Epithelial cell of esophagus (primary cell): ENCODE measurements at regions not wholly inside any gene's neighbourhood (a gene's known extent, or its start where the extent isn't known, plus 50 kb on each side); places are given as distances from the start of the nearest gene placed in this dataset.

Experiments used
- DNase-seq: peaks from one replicate; pipeline ENCODE4 v3.0.0; 2010; ENCODE audit warnings: low read depth
- H3K4me3 ChIP-seq: 2 replicates; pipeline ENCODE4 v1.5.1; 2011; ENCODE audit warnings: mild to moderate bottlenecking, low read length, control low read depth
- TF ChIP-seq, protein P1 (sequence below): IDR thresholded peaks from 2 replicates; pipeline ENCODE4 v1.5.1; 2011; ENCODE audit warnings: low read depth, mild to moderate bottlenecking, low read length, control low read depth, inconsistent platforms; ENCODE audit not compliant: insufficient read depth; ENCODE audit errors: missing control alignments

DNA sequence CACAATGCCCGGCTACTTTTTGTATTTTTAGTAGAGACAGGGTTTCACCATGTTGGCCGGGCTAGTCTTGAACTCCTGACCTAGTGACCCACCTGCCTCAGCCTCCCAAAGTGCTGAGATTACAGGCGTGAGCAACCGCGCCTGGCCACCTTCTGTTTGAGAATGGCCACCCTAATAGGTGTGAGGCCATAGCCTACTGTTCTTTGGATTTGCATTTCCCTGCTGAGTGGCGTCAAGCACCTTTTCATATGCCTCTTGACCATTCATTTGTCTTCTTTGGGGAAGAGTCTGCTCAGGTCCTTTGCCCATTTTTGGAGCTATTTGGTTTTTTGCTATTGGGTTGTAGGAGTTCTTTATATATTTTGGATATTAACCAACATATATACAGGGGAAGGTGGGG, 276.7 kb downstream of the PARN start:
- no peak overlapping the region for H3K4me3 ChIP-seq
- no peak for DNase-seq
- TF ChIP-seq, protein P1, sequence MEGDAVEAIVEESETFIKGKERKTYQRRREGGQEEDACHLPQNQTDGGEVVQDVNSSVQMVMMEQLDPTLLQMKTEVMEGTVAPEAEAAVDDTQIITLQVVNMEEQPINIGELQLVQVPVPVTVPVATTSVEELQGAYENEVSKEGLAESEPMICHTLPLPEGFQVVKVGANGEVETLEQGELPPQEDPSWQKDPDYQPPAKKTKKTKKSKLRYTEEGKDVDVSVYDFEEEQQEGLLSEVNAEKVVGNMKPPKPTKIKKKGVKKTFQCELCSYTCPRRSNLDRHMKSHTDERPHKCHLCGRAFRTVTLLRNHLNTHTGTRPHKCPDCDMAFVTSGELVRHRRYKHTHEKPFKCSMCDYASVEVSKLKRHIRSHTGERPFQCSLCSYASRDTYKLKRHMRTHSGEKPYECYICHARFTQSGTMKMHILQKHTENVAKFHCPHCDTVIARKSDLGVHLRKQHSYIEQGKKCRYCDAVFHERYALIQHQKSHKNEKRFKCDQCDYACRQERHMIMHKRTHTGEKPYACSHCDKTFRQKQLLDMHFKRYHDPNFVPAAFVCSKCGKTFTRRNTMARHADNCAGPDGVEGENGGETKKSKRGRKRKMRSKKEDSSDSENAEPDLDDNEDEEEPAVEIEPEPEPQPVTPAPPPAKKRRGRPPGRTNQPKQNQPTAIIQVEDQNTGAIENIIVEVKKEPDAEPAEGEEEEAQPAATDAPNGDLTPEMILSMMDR = no peak

DNA sequence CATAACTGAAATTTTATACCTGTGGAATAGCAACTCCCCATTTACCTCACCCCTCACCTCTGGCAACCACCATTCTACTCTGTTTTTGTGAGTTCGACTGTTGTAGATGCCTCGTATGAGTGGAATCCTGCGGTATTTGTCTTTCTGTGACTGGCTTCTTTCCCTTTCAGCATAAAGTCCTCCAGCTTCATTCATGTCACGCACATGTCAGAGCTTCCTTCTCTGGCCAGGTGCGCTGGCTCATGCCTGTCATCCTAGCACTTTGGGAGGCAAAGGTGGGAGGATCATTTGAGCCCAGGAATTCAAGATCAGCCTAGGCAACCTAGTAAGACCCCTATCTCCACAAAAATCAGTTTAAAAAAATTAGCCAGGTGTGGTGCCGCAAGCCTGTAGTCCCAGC, 278.4 kb downstream of the PARN start:
- H3K4me3 ChIP-seq = no peak overlapping the region
- no peak for DNase-seq
- TF ChIP-seq, protein P1 = no peak

DNA sequence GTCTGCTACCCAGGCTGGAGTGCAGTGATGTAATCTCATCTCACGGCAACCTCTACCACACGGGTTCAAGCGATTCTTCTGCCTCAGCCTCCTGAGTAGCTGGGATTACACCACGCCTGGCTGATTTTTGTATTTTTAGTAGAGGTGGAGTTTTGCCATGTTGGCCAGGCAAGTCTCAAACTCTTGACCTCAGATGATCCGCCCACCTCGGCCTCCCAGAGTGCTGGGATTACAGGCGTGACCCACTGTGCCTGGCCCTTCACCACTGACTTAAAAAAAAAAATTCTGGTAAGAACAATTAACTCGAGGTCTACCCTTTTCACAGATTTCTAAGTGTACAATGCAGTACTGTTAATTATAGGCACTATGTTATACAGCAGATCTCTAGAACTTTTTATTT, 279.4 kb downstream of the PARN start:
- TF ChIP-seq, protein P1 = no peak
- no peak for DNase-seq
- H3K4me3 ChIP-seq = no peak overlapping the region

DNA sequence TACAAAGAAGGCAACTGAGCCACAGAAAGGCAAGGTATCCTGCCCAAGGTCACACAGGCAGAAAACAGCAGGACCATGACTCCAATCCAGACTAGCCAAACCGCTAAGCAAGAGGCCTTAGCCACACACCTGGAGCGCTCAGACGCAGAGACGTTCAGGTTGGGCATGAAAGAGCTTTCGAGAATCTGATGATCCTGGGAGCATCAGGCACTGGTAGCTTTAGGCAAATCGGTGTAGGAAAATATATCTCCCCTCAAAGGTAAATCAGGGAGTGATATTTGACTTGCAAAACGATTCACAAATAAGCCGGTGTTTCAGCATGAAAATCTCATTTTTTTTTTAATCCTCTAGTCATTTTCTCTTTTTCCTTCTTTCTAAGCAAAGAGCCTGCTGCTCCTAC, 279.0 kb downstream of the MRTFB start:
- no peak for DNase-seq
- TF ChIP-seq, protein P1 = no peak

DNA sequence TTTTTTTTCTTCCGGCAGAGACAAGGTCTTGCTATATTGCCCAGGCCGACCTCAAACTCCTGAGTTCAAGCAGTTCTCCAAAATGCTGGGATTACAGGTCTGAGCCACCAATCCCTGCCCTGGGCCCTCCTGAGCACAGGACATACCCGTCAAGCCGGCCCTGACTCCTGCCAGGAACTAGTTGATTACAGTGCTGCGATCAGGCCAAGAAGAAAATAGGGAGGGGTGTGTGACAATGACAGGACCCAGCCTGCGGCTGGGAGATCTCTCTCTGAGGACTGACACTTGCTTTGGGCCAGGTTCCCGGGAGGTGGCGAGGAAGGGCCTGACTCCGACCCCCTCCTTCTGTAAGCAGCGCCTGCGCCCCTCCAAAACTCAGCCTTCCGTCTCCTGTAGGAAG, 276.6 kb downstream of the MRTFB start:
- H3K4me3 ChIP-seq = no peak overlapping the region
- TF ChIP-seq, protein P1 = no peak

More for the DNA sequence above, 279.0 kb downstream of the MRTFB start:
- no peak overlapping the region for H3K4me3 ChIP-seq

DNA sequence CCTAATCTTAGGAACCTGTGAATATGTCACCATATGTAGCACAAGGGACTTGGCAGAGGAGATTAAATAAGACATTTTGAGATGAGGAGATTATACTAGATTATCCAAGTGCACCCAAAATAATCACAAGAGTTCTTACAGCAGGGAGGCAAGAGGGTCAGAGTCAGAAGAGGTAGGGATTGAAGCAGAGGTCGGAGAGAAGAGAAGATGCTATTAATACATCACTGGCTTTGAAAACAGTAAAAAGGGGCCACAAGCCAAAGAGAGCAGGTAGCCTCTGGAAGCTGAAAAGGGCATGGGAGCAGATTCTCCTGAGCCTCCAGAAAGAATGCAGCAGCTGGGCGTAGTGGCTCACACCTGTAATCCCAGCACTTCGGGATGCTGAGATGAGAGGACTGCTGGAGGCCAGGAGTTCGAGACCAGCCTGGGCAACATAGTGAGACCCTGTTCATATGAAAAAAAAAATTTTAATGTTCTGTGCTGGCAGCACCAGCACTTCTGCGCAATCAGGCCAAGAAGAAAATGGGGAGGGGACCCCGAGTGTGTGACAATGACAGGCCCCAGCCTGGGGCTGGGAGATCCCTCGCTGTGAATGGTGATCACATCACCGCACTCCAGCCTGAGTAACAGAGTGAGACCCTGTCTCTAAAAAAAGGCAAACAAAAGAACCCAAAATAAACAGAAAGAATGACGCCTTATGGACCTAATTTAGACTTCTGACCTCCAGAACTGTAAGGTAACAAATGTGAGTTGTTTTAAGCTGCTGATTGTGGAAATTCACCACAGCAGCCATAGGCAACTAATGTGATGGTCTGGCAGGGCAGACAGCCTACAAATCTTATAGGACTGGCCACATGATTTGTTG, 275.4 kb downstream of the MRTFB start:
- DNase-seq = no peak
- TF ChIP-seq, protein P1 = no peak
- no peak overlapping the region for H3K4me3 ChIP-seq

More for the DNA sequence above, 276.6 kb downstream of the MRTFB start:
- no peak for DNase-seq
